ENCODE measurements at regions not wholly inside any gene's neighbourhood (a gene's known extent, or its start where the extent isn't known, plus 50 kb on each side); places are given as distances from the start of the nearest gene placed in this dataset.
"Not testable (repeated sequence)": the region's sequence is repeated elsewhere in the genome, so short reads cannot be mapped to it uniquely, and the experiment has no call there.

- no TSS peak for BruUV-seq (replicated peaks)
- Mint-ChIP-seq H3K27me3 (ENCODE audit: unreplicated experiment) (peaks cover 16% of the 10 kb centered on the region), H3K4me3 (ENCODE audit: low read depth, unreplicated experiment) (no peak overlapping the region), H3K36me3 (ENCODE audit: insufficient read depth, unreplicated experiment) (no peaks in the 10 kb centered on the region), H3K27ac (ENCODE audit: unreplicated experiment) (no peak overlapping the region), H3K4me1 (ENCODE audit: low read depth, unreplicated experiment) (no peaks in the 10 kb centered on the region), H3K9me3 (ENCODE audit: low read depth, unreplicated experiment) (no peaks in the 10 kb centered on the region)
- DNase-seq: no peak
- CTCF ChIA-PET: no interaction called here
- TF ChIP-seq CTCF (IDR thresholded peaks at IDR 0.05; ENCODE audit: unreplicated experiment): no peak
- intact Hi-C loops (cut with micrococcal nuclease; ENCODE audit: unreplicated experiment): no loop called here
Measured at GRCh38 chr10:28479927-28480627, 52.8 kb upstream of the WAC start.

GRCh38 chr10:28480628-28480965 is 52.3 kb upstream of the WAC start:
- CTCF ChIA-PET: no interaction called here
- peaks cover 14% of the 10 kb centered on the region for H3K27me3 Mint-ChIP-seq (ENCODE audit: unreplicated experiment)
- no peaks in the 10 kb centered on the region for H3K36me3 Mint-ChIP-seq (ENCODE audit: insufficient read depth, unreplicated experiment)
- intact Hi-C loops (cut with micrococcal nuclease; ENCODE audit: unreplicated experiment): no loop called here
- BruUV-seq (replicated peaks): no TSS peak
- H3K4me3 Mint-ChIP-seq (ENCODE audit: low read depth, unreplicated experiment): no peak overlapping the region
- H3K9me3 Mint-ChIP-seq (ENCODE audit: low read depth, unreplicated experiment): no peaks in the 10 kb centered on the region
- H3K27ac Mint-ChIP-seq (ENCODE audit: unreplicated experiment): no peak overlapping the region
- H3K4me1 Mint-ChIP-seq (ENCODE audit: low read depth, unreplicated experiment): no peaks in the 10 kb centered on the region
- no peak for DNase-seq
- no peak for TF ChIP-seq CTCF (IDR thresholded peaks at IDR 0.05; ENCODE audit: unreplicated experiment)

- H3K36me3 Mint-ChIP-seq (ENCODE audit: insufficient read depth, unreplicated experiment); H3K27me3 Mint-ChIP-seq (ENCODE audit: unreplicated experiment); CTCF ChIA-PET; H3K4me3 Mint-ChIP-seq (ENCODE audit: low read depth, unreplicated experiment); DNase-seq; intact Hi-C loops (cut with micrococcal nuclease; ENCODE audit: unreplicated experiment); H3K4me1 Mint-ChIP-seq (ENCODE audit: low read depth, unreplicated experiment); H3K9me3 Mint-ChIP-seq (ENCODE audit: low read depth, unreplicated experiment); BruUV-seq (replicated peaks); H3K27ac Mint-ChIP-seq (ENCODE audit: unreplicated experiment): not testable (repeated sequence)
Measured at GRCh38 chr10:28481346-28481745, 51.6 kb upstream of the WAC start.

- intact Hi-C loops (cut with micrococcal nuclease; ENCODE audit: unreplicated experiment): no loop called here
- BruUV-seq (replicated peaks): no TSS peak
- no peak overlapping the region for H3K4me3 Mint-ChIP-seq (ENCODE audit: low read depth, unreplicated experiment)
- H3K36me3 Mint-ChIP-seq (ENCODE audit: insufficient read depth, unreplicated experiment): no peaks in the 10 kb centered on the region
- CTCF ChIA-PET: no interaction called here
- no peak for TF ChIP-seq CTCF (IDR thresholded peaks at IDR 0.05; ENCODE audit: unreplicated experiment)
- DNase-seq: no peak
- H3K9me3 Mint-ChIP-seq (ENCODE audit: low read depth, unreplicated experiment): no peaks in the 10 kb centered on the region
- H3K27me3 Mint-ChIP-seq (ENCODE audit: unreplicated experiment): peaks cover under 1% of the 10 kb centered on the region
- H3K4me1 Mint-ChIP-seq (ENCODE audit: low read depth, unreplicated experiment): no peaks in the 10 kb centered on the region
- H3K27ac Mint-ChIP-seq (ENCODE audit: unreplicated experiment): no peak overlapping the region
Measured at GRCh38 chr10:28481968-28482367, 51.0 kb upstream of the WAC start.

All from Calu3 (cell line).